Erythroblast (primary cell): ENCODE measurements at regions not wholly inside any gene's neighbourhood (a gene's known extent, or its start where the extent isn't known, plus 50 kb on each side); places are given as distances from the start of the nearest gene placed in this dataset.

ENCODE experiments used
- GATA1 ChIP-seq: IDR thresholded peaks from 2 replicates; pipeline ENCODE4 v1.6.1; 2011; ENCODE audit warnings: low read depth, mild to moderate bottlenecking, control low read depth, low read length, moderate library complexity
- POLR2A ChIP-seq: IDR thresholded peaks from 2 replicates; pipeline ENCODE4 v1.6.1; 2011; ENCODE audit warnings: mild to moderate bottlenecking, low read length

GRCh38 chr1:245098924-245099323, 55.9 kb upstream of the KIF26B start:
- no peak for TF ChIP-seq POLR2A
- TF ChIP-seq GATA1 = no peak
